H1 (cell line): ENCODE measurements at regions not wholly inside any gene's neighbourhood (a gene's known extent, or its start where the extent isn't known, plus 50 kb on each side); places are given as distances from the start of the nearest gene placed in this dataset.

Experiments used
- CTCF ChIA-PET: fragments of 300-600 bp; sonication (Branson Sonifier 250); formaldehyde crosslinking; loops from one replicate; lab custom pipeline; 2021; ENCODE audit not compliant: partially characterized antibody; lab: Charles Lee
- POLR2A ChIA-PET: fragments of 300-600 bp; sonication (Branson Sonifier 250); formaldehyde crosslinking; loops from one replicate; lab custom pipeline; 2021; ENCODE audit warnings: inconsistent platforms; ENCODE audit not compliant: partially characterized antibody; lab: Charles Lee
- DNase-seq, 2 experiments: peaks; one replicate each; pipeline versions ENCODE4 v3.0.0 to v3.0.0-alpha.2; 2010 to 2022; ENCODE audit warnings: low spot score in 2 of 2, low read depth in 1 of 2, mixed read lengths in 1 of 2
- FAIRE-seq: peaks from 2 replicates; lab custom pipeline; 2011; peaks lifted over from hg19 to GRCh38; lab: Jason Lieb, UNC
- H2AFZ ChIP-seq: 2 replicates; pipeline ENCODE4 v1.8.1; 2012; ENCODE audit warnings: low read length, inconsistent platforms
- H2AK5ac ChIP-seq: 2 replicates; pipeline ENCODE4 v1.6.1; 2013; ENCODE audit warnings: low read depth, low read length
- H2BK120ac ChIP-seq: replicated peaks from 2 replicates; pipeline ENCODE3; 2013; ENCODE audit warnings: low read depth, low read length, inconsistent platforms
- H2BK12ac ChIP-seq: 2 replicates; pipeline ENCODE4 v1.6.1; 2013; ENCODE audit warnings: low read depth, low read length
- H2BK15ac ChIP-seq: 2 replicates; pipeline ENCODE4 v1.6.1; 2013; ENCODE audit warnings: low read length
- H2BK20ac ChIP-seq: 2 replicates; pipeline ENCODE4 v1.6.1; 2013; ENCODE audit warnings: low read length
- H2BK5ac ChIP-seq: 2 replicates; pipeline ENCODE4 v1.6.1; 2013; ENCODE audit warnings: low read depth, low read length
- H3K14ac ChIP-seq: 2 replicates; pipeline ENCODE4 v1.6.1; 2013; ENCODE audit warnings: inconsistent platforms; ENCODE audit not compliant: insufficient read length
- H3K18ac ChIP-seq: 2 replicates; pipeline ENCODE4 v1.6.1; 2013; ENCODE audit warnings: low read length; ENCODE audit errors: extremely low read depth
- H3K23ac ChIP-seq: 2 replicates; pipeline ENCODE4 v1.6.1; 2013; ENCODE audit warnings: inconsistent platforms; ENCODE audit not compliant: insufficient read length
- H3K23me2 ChIP-seq: 2 replicates; pipeline ENCODE4 v1.6.1; 2013; ENCODE audit warnings: low read depth, low read length
- H3K27ac ChIP-seq: 2 replicates; pipeline ENCODE4 v1.6.1; 2011; ENCODE audit warnings: low read depth, low read length, inconsistent platforms
- H3K27me3 ChIP-seq, 4 experiments: replicated peaks in 1 of 4; 1 replicate in 1 of 4; 2 replicates in 3 of 4; pipeline versions ENCODE4 v1.6.1 to v1.8.1; 2011 to 2013; ENCODE audit warnings: low read length in 3 of 4, mild to moderate bottlenecking in 3 of 4, inconsistent platforms in 2 of 4, mixed read lengths in 2 of 4, moderate library complexity in 1 of 4; ENCODE audit not compliant: control insufficient read depth in 3 of 4, insufficient read depth in 3 of 4; ENCODE audit errors: extremely low read depth in 1 of 4
- H3K36me3 ChIP-seq, 4 experiments: 2 replicates each; pipeline versions ENCODE4 v1.6.1 to v1.8.1; 2011 to 2013; ENCODE audit warnings: mild to moderate bottlenecking in 4 of 4, low read length in 3 of 4, moderate library complexity in 2 of 4, control low read depth in 1 of 4, inconsistent platforms in 1 of 4; ENCODE audit not compliant: insufficient read depth in 4 of 4, control insufficient read depth in 2 of 4
- H3K4ac ChIP-seq: replicated peaks from 2 replicates; pipeline ENCODE3; 2013; ENCODE audit warnings: low read length, low read depth, mixed read lengths, inconsistent platforms; ENCODE audit not compliant: insufficient read length
- H3K4me1 ChIP-seq, 4 experiments: replicated peaks in 1 of 4; 1 replicate in 1 of 4; 2 replicates in 3 of 4; pipeline versions ENCODE4 v1.6.1 to v1.8.1; 2011 to 2013; ENCODE audit warnings: low read length in 3 of 4, inconsistent platforms in 2 of 4, mixed read lengths in 1 of 4; ENCODE audit not compliant: insufficient read depth in 4 of 4, control insufficient read depth in 3 of 4
- H3K4me2 ChIP-seq, 2 experiments: 2 replicates each; pipeline versions ENCODE4 v1.6.1 to v1.8.1; 2011 to 2013; ENCODE audit warnings: low read depth in 2 of 2, low read length in 2 of 2, control low read depth in 1 of 2, inconsistent platforms in 1 of 2, mild to moderate bottlenecking in 1 of 2; ENCODE audit not compliant: insufficient read depth in 1 of 2
- H3K4me3 ChIP-seq, 4 experiments: fragments of 200-600, 300-600 bp in 1 of 4; sonication (generic), shearing (Covaris generic), sonication (Bioruptor Twin) in 1 of 4; 2 replicates each; pipeline versions ENCODE4 v1.5.1 to v1.8.1; 2011 to 2016; ENCODE audit warnings: low read length in 4 of 4, low read depth in 3 of 4, control low read depth in 2 of 4, inconsistent platforms in 2 of 4, mild to moderate bottlenecking in 2 of 4, mixed read lengths in 1 of 4, moderate library complexity in 1 of 4; ENCODE audit not compliant: insufficient read depth in 2 of 4; ENCODE audit errors: extremely low read depth in 1 of 4
- H3K56ac ChIP-seq: replicated peaks from 2 replicates; pipeline ENCODE3; 2013; ENCODE audit warnings: low read depth, mild to moderate bottlenecking, mixed read lengths, low read length, inconsistent platforms; ENCODE audit not compliant: insufficient read length
- H3K79me1 ChIP-seq: 2 replicates; pipeline ENCODE4 v1.6.1; 2013; ENCODE audit warnings: low read depth, low read length, control low read depth
- H3K79me2 ChIP-seq, 2 experiments: 2 replicates each; pipeline versions ENCODE4 v1.6.1 to v1.8.1; 2012 to 2013; ENCODE audit warnings: low read length in 2 of 2, mild to moderate bottlenecking in 2 of 2, inconsistent platforms in 1 of 2; ENCODE audit not compliant: insufficient read depth in 2 of 2, control insufficient read depth in 1 of 2
- H3K9ac ChIP-seq, 4 experiments: replicated peaks in 1 of 4; 1 replicate in 1 of 4; 2 replicates in 3 of 4; pipeline versions ENCODE4 v1.6.1 to v1.8.1; 2011 to 2013; ENCODE audit warnings: low read depth in 3 of 4, low read length in 3 of 4, control low read depth in 2 of 4, mild to moderate bottlenecking in 2 of 4, moderate library complexity in 2 of 4, inconsistent platforms in 1 of 4; ENCODE audit errors: extremely low read depth in 1 of 4
- H3K9me3 ChIP-seq, 2 experiments: 2 replicates each; pipeline versions ENCODE4 v1.6.1 to v1.8.1; 2012 to 2013; ENCODE audit warnings: mild to moderate bottlenecking in 2 of 2, moderate library complexity in 2 of 2, control low read depth in 1 of 2, inconsistent platforms in 1 of 2, low read depth in 1 of 2, low read length in 1 of 2, mixed read lengths in 1 of 2; ENCODE audit not compliant: insufficient read depth in 2 of 2
- H4K20me1 ChIP-seq, 2 experiments: replicated peaks in 1 of 2; 2 replicates each; pipeline versions ENCODE3 to v1.8.1; 2011 to 2013; ENCODE audit warnings: inconsistent platforms in 2 of 2, low read length in 2 of 2, mild to moderate bottlenecking in 1 of 2; ENCODE audit not compliant: insufficient read depth in 2 of 2, control insufficient read depth in 1 of 2
- H4K5ac ChIP-seq: 2 replicates; pipeline ENCODE4 v1.6.1; 2013; ENCODE audit warnings: low read length, low read depth, mixed read lengths, inconsistent platforms; ENCODE audit not compliant: insufficient read length
- H4K8ac ChIP-seq: 2 replicates; pipeline ENCODE4 v1.8.0; 2013; ENCODE audit warnings: mild to moderate bottlenecking, moderate library complexity, low read length, inconsistent platforms; ENCODE audit not compliant: insufficient read depth; ENCODE audit errors: extremely low read depth
- H4K91ac ChIP-seq: replicated peaks from 2 replicates; pipeline ENCODE3; 2013; ENCODE audit warnings: low read length, mixed read lengths, inconsistent platforms; ENCODE audit not compliant: insufficient read length
- CHD1 ChIP-seq: IDR thresholded peaks from 2 replicates; pipeline ENCODE4 v1.6.1; 2012; ENCODE audit warnings: low read depth, low read length, improper control_type of control experiment
- CREB1 ChIP-seq: IDR thresholded peaks from 2 replicates; pipeline ENCODE4 v1.6.1; 2012; ENCODE audit warnings: inconsistent platforms
- EP300 ChIP-seq, 2 experiments: IDR thresholded peaks; 1 replicate in 1 of 2; 2 replicates in 1 of 2; pipeline ENCODE4 v1.6.1; 2011 to 2012; ENCODE audit warnings: low read depth in 2 of 2, low read length in 2 of 2, mild to moderate bottlenecking in 2 of 2, borderline replicate concordance in 1 of 2, inconsistent platforms in 1 of 2, moderate library complexity in 1 of 2
- GABPA ChIP-seq: IDR thresholded peaks from 2 replicates; pipeline ENCODE4 v1.6.1; 2011; ENCODE audit warnings: mild to moderate bottlenecking, low read length, moderate library complexity, borderline replicate concordance; ENCODE audit not compliant: insufficient read depth
- HDAC2 ChIP-seq, 2 experiments: fragments of 300-600 bp in 1 of 2; sonication (generic) in 1 of 2; IDR thresholded peaks; 2 replicates each; pipeline ENCODE4 v1.6.1; 2011 to 2012; ENCODE audit warnings: low read depth in 2 of 2, low read length in 2 of 2, mild to moderate bottlenecking in 2 of 2, moderate library complexity in 2 of 2, borderline replicate concordance in 1 of 2, inconsistent platforms in 1 of 2
- MAFK ChIP-seq: IDR thresholded peaks from 2 replicates; pipeline ENCODE4 v1.6.1; 2012; ENCODE audit warnings: low read depth, mild to moderate bottlenecking, improper control_type of control experiment, low read length
- PHF8 ChIP-seq: fragments of 200-600 bp; sonication (generic); conservative IDR thresholded peaks from 2 replicates; pipeline ENCODE4 v1.7.1; 2012; ENCODE audit warnings: low read depth, mild to moderate bottlenecking, inconsistent platforms, low read length, moderate library complexity
- POU5F1 ChIP-seq: IDR thresholded peaks from 2 replicates; pipeline ENCODE4 v1.6.1; 2011; ENCODE audit warnings: low read depth, mild to moderate bottlenecking, low read length, moderate library complexity
- RFX5 ChIP-seq: IDR thresholded peaks from 2 replicates; pipeline ENCODE4 v1.6.1; 2011; ENCODE audit warnings: low read depth, low read length, improper control_type of control experiment, borderline replicate concordance
- SIN3A ChIP-seq, 2 experiments: IDR thresholded peaks in 1 of 2; conservative IDR thresholded peaks in 1 of 2; 2 replicates each; pipeline ENCODE4 v1.6.1; 2011 to 2012; ENCODE audit warnings: low read length in 2 of 2, improper control_type of control experiment in 1 of 2, low read depth in 1 of 2, mild to moderate bottlenecking in 1 of 2
- TAF1 ChIP-seq: IDR thresholded peaks from 2 replicates; pipeline ENCODE4 v1.6.1; 2011; ENCODE audit warnings: mild to moderate bottlenecking, low read depth, low read length
- WGBS, 2 experiments: shearing (Covaris generic) in 1 of 2; methylation state at CpG; one replicate each; pipeline versions ENCODE4 v1.1.6 to v1.1.7; 2013 to 2015; ENCODE audit warnings: low lambda C conversion rate in 2 of 2, mixed read lengths in 2 of 2, inconsistent platforms in 1 of 2, low coverage in 1 of 2, missing lambda C conversion rate in 1 of 2; ENCODE audit not compliant: insufficient replicate concordance in 2 of 2, insufficient coverage in 1 of 2, insufficient read length in 1 of 2; ENCODE audit errors: extremely low coverage in 1 of 2, missing lambda C conversion rate in 1 of 2; 5-methylcytosine and 5-hydroxymethylcytosine counted together
- TF ChIP-seq, protein P1 (sequence below), 3 experiments: IDR thresholded peaks; 1 replicate in 2 of 3; 2 replicates in 1 of 3; pipeline versions ENCODE4 v1.5.1 to v1.6.1; 2011; ENCODE audit warnings: low read length in 3 of 3, mild to moderate bottlenecking in 3 of 3, inconsistent platforms in 2 of 3, low read depth in 1 of 3, moderate library complexity in 1 of 3; ENCODE audit not compliant: insufficient read depth in 1 of 3; ENCODE audit errors: control extremely low read depth in 1 of 3

DNA sequence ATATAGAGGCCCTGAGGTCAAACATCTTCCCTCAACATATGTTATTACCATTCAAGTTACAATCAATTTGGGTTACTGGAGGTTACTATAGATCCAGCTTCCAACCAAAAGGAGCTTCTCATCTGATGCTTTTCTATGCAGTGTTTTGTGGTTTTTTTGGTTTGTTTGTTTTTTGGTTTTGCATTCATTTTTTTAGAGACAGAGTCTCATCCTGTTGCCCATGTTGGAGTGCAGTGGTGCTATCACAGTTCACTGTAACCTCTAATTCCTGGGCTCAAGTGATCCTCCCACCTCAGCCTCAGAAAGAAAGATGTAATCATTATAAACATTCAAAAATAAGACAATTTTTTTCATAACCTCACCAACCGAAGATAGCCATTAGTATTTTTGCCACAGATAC, 124.4 kb upstream of the JARID2 start:
- Histone ChIP-seq H3K9ac (no peak overlapping the region), H3K36me3 (no peaks in the 10 kb centered on the region), H4K8ac (no peak overlapping the region), H2AK5ac (no peak overlapping the region), H2BK15ac (no peak overlapping the region), H3K14ac (no peak overlapping the region), H3K79me1 (no peaks in the 10 kb centered on the region), H3K56ac (no peak overlapping the region), H3K4me1 (no peaks in the 10 kb centered on the region), H3K79me2 (no peaks in the 10 kb centered on the region), H2BK5ac (no peak overlapping the region), H3K18ac (no peak overlapping the region), H3K4ac (no peak overlapping the region), H3K4me2 (no peak overlapping the region), H3K4me3 (no peak overlapping the region), H2BK120ac (no peak overlapping the region), H3K27ac (no peak overlapping the region), H4K20me1 (no peaks in the 10 kb centered on the region), H3K27me3 (no peaks in the 10 kb centered on the region), H2BK20ac (no peak overlapping the region), H2AFZ (no peak overlapping the region), H3K9me3 (no peaks in the 10 kb centered on the region), H3K23me2 (no peaks in the 10 kb centered on the region), H3K23ac (no peak overlapping the region), H2BK12ac (no peak overlapping the region), H4K5ac (no peak overlapping the region), H4K91ac (no peak overlapping the region)
- CTCF ChIA-PET, result no interaction called here
- WGBS, 2 experiments, result 100% methylated on average over 1 of the region's 1 CpG; no CpG with 5 or more reads in 1 of the 2 experiments
- no peak for DNase-seq
- no peak for FAIRE-seq
- POLR2A ChIA-PET, result interaction anchor here (0.6 to 0.7 kb wide), 2 partner anchors 26 to 288 kb away, joined by 3 to 4 read pairs; no protein-coding TSS in a partner anchor
- TF ChIP-seq CHD1 (no peak), EP300 (IDR thresholded peaks at IDR 0.05; ENCODE audit: borderline replicate concordance in 1 of 2, low read depth in 2 of 2, low read length in 2 of 2) (no peak), TAF1 (no peak), SIN3A (conservative IDR thresholded peaks at IDR 0.05 in 1 of 2, IDR thresholded peaks at IDR 0.05 in 1 of 2; ENCODE audit: low read depth in 1 of 2, low read length in 2 of 2) (no peak), HDAC2 (IDR thresholded peaks at IDR 0.05; ENCODE audit: borderline replicate concordance in 1 of 2, low read depth in 2 of 2, low read length in 2 of 2) (no peak), POU5F1 (no peak), RFX5 (no peak), MAFK (no peak), PHF8 (no peak), GABPA (no peak), CREB1 (no peak)
- TF ChIP-seq, protein P1, sequence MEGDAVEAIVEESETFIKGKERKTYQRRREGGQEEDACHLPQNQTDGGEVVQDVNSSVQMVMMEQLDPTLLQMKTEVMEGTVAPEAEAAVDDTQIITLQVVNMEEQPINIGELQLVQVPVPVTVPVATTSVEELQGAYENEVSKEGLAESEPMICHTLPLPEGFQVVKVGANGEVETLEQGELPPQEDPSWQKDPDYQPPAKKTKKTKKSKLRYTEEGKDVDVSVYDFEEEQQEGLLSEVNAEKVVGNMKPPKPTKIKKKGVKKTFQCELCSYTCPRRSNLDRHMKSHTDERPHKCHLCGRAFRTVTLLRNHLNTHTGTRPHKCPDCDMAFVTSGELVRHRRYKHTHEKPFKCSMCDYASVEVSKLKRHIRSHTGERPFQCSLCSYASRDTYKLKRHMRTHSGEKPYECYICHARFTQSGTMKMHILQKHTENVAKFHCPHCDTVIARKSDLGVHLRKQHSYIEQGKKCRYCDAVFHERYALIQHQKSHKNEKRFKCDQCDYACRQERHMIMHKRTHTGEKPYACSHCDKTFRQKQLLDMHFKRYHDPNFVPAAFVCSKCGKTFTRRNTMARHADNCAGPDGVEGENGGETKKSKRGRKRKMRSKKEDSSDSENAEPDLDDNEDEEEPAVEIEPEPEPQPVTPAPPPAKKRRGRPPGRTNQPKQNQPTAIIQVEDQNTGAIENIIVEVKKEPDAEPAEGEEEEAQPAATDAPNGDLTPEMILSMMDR (IDR thresholded peaks at IDR 0.05; ENCODE audit: control extremely low read depth in 1 of 3, insufficient read depth in 1 of 3, low read depth in 1 of 3, low read length in 3 of 3), result no peak
